ENCODE measurements at regions not wholly inside any gene's neighbourhood (a gene's known extent, or its start where the extent isn't known, plus 50 kb on each side); places are given as distances from the start of the nearest gene placed in this dataset.

DNA sequence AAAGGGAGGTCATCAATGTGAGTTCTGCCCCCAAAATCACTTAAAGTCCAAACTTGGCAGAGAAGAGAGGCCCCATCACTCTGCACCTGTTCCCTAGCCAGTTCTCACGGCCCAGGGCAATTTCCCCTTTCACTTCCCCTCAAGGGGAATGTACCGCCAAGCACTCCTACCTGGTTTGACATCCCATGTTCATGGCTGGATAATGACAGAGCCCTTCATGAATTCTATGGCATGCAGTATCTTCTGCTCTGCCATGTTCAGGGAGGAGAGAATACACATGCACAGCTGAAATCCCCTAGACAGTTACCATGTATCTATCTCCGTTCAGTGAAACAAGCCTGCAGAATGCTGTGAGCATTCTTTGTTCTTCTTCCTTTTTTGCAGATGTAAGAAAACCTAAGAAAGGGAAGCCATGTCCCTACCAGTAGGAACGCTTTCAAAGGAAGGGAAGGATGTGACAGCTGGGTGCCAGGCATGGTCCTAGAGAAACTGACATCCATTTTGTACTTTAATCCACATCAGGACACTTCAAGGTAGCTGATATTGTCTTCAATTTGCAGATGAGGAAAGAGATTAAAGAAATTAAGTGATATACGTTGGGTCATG is 79.8 kb upstream of the ARID1B start:
- H3K4me3 Mint-ChIP-seq, result no peak overlapping the region
- TF ChIP-seq, protein P1, sequence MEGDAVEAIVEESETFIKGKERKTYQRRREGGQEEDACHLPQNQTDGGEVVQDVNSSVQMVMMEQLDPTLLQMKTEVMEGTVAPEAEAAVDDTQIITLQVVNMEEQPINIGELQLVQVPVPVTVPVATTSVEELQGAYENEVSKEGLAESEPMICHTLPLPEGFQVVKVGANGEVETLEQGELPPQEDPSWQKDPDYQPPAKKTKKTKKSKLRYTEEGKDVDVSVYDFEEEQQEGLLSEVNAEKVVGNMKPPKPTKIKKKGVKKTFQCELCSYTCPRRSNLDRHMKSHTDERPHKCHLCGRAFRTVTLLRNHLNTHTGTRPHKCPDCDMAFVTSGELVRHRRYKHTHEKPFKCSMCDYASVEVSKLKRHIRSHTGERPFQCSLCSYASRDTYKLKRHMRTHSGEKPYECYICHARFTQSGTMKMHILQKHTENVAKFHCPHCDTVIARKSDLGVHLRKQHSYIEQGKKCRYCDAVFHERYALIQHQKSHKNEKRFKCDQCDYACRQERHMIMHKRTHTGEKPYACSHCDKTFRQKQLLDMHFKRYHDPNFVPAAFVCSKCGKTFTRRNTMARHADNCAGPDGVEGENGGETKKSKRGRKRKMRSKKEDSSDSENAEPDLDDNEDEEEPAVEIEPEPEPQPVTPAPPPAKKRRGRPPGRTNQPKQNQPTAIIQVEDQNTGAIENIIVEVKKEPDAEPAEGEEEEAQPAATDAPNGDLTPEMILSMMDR (conservative IDR thresholded peaks at IDR 0.05), result no peak
- no peaks in the 10 kb centered on the region for H3K36me3 Mint-ChIP-seq (ENCODE audit: low read depth)
- H3K27me3 Mint-ChIP-seq (ENCODE audit: low read depth), result no peaks in the 10 kb centered on the region
- no peak overlapping the region for H3K27ac Mint-ChIP-seq (ENCODE audit: unreplicated experiment)
- no peak for DNase-seq (ENCODE audit: low read depth, low spot score)
- H3K9me3 Mint-ChIP-seq, result no peaks in the 10 kb centered on the region
- H3K4me1 Mint-ChIP-seq, result peaks cover 13% of the 10 kb centered on the region

DNA sequence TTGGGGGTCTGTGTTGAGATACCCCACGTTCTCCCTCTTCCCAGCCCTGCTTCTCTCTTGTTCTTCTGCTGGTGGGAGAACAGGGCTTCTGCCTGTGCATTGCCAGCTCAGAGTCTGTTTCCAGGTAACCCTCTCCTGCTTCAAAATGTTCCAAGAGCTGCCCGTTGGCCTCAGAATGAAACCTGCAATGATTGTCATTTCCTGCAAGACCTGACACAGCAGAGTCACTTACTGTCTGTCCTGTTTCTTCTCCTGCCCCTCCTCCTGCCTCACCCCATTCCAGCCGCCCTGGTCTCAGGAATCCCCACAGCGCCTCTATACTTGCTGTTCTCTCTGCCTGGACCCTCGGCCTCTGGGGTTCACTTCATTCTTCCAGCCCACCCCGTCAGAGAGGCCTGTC is 81.4 kb upstream of the ARID1B start:
- peaks cover 13% of the 10 kb centered on the region for H3K4me1 Mint-ChIP-seq
- no peak overlapping the region for H3K27ac Mint-ChIP-seq (ENCODE audit: unreplicated experiment)
- H3K9me3 Mint-ChIP-seq, result no peaks in the 10 kb centered on the region
- DNase-seq (ENCODE audit: low read depth, low spot score), result no peak
- H3K4me3 Mint-ChIP-seq, result no peak overlapping the region
- H3K36me3 Mint-ChIP-seq (ENCODE audit: low read depth), result no peaks in the 10 kb centered on the region
- no peaks in the 10 kb centered on the region for H3K27me3 Mint-ChIP-seq (ENCODE audit: low read depth)
- TF ChIP-seq, protein P1 (conservative IDR thresholded peaks at IDR 0.05), result no peak

DNA sequence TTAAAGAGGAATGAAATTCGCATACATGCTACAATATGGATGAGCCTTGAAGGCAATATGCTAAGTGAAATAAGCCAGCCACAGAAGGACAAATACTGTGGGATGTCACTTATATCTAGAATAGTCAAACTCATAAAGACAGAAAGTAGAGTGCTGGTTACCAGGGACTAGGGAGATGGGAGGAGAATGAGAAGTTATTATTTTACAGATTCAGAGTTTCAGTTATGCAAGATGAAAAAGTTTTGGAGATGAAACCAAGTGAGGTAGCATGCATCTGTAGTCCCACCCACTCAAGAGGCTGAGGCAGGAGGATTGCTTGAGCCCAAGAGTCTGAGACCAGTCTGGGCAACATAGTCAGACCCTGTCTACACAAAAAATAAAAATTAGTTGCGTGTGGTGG is 82.5 kb upstream of the ARID1B start:
- H3K4me3 Mint-ChIP-seq, result no peak overlapping the region
- H3K4me1 Mint-ChIP-seq, result peaks cover 13% of the 10 kb centered on the region
- TF ChIP-seq, protein P1 (conservative IDR thresholded peaks at IDR 0.05), result no peak
- no peaks in the 10 kb centered on the region for H3K9me3 Mint-ChIP-seq
- H3K27me3 Mint-ChIP-seq (ENCODE audit: low read depth), result no peaks in the 10 kb centered on the region
- no peaks in the 10 kb centered on the region for H3K36me3 Mint-ChIP-seq (ENCODE audit: low read depth)
- DNase-seq (ENCODE audit: low read depth, low spot score), result no peak
- H3K27ac Mint-ChIP-seq (ENCODE audit: unreplicated experiment), result no peak overlapping the region

DNA sequence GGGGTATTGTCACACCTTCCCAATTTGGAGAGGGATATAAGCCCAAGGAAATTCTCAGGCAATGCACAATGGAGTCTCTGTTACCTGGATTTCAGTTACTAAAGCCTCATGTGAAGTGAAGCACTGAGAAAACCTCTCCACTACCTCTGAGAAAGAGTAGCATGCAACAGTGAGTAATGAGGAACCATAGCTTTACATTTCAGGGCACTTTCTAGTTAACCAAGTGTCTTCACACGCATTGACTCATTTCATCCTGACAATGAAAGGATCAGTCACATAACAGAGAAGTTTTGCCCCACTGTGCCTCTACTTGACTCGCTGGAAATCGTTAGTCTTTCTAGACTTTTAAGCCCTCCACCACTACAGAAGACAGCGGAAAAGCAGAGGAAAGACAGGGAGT is 86.2 kb upstream of the ARID1B start:
- H3K27me3 Mint-ChIP-seq (ENCODE audit: low read depth), result no peaks in the 10 kb centered on the region
- H3K4me1 Mint-ChIP-seq, result peaks cover 12% of the 10 kb centered on the region
- H3K27ac Mint-ChIP-seq (ENCODE audit: unreplicated experiment), result no peak overlapping the region

DNA sequence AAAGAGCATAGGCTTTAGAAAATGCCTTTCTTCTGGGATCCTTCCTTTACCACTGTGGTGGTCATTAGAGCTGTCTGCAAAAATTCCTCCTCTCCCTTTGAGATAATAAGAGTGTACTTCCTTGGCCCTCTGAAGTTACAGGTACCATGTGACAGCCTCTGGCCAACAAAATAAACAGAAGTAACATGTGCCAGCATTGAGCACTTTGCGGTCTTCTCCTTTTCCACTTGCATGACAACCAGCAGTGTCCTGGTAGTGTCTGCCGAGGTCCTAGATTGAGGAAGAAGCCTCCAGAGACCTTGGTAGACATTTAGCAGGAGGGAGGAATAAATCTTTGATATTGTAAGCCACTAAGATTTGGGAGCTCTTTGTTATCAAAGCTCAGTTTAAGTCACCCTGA is 87.5 kb upstream of the ARID1B start:
- Mint-ChIP-seq H3K4me3 (no peak overlapping the region), H3K9me3 (no peaks in the 10 kb centered on the region), H3K27me3 (ENCODE audit: low read depth) (no peaks in the 10 kb centered on the region), H3K27ac (ENCODE audit: unreplicated experiment) (no peak overlapping the region), H3K4me1 (peaks cover 19% of the 10 kb centered on the region), H3K36me3 (ENCODE audit: low read depth) (no peaks in the 10 kb centered on the region)
- TF ChIP-seq, protein P1 (conservative IDR thresholded peaks at IDR 0.05), result no peak
- no peak for DNase-seq (ENCODE audit: low read depth, low spot score)

More for the DNA sequence above, 86.2 kb upstream of the ARID1B start:
- Mint-ChIP-seq H3K9me3 (no peaks in the 10 kb centered on the region), H3K36me3 (ENCODE audit: low read depth) (no peaks in the 10 kb centered on the region), H3K4me3 (no peak overlapping the region)
- TF ChIP-seq, protein P1 (conservative IDR thresholded peaks at IDR 0.05), result no peak
- DNase-seq (ENCODE audit: low read depth, low spot score), result no peak
